ENCODE measurements at regions not wholly inside any gene's neighbourhood (a gene's known extent, or its start where the extent isn't known, plus 50 kb on each side); places are given as distances from the start of the nearest gene placed in this dataset.

GRCh38 chr16:82242201-82242600 is 72.2 kb upstream of the MPHOSPH6 start:
- H3K4me1 ChIP-seq (ENCODE audit: control insufficient read depth, extremely low read depth, insufficient read depth, low read length): no peaks in the 10 kb centered on the region
- no peak overlapping the region for H2AFZ ChIP-seq (ENCODE audit: low read length)
- no peak for DNase-seq (ENCODE audit: low read depth in 2 of 2)
- H3K9me3 ChIP-seq (ENCODE audit: control insufficient read depth, insufficient read depth, low read depth, low read length): no peaks in the 10 kb centered on the region
- H3K79me2 ChIP-seq (ENCODE audit: control insufficient read depth, insufficient read depth, low read length): no peaks in the 10 kb centered on the region
- TF ChIP-seq EZH2 (IDR thresholded peaks at IDR 0.05; ENCODE audit: low read length, missing control alignments): no peak
- TF ChIP-seq, protein P1, sequence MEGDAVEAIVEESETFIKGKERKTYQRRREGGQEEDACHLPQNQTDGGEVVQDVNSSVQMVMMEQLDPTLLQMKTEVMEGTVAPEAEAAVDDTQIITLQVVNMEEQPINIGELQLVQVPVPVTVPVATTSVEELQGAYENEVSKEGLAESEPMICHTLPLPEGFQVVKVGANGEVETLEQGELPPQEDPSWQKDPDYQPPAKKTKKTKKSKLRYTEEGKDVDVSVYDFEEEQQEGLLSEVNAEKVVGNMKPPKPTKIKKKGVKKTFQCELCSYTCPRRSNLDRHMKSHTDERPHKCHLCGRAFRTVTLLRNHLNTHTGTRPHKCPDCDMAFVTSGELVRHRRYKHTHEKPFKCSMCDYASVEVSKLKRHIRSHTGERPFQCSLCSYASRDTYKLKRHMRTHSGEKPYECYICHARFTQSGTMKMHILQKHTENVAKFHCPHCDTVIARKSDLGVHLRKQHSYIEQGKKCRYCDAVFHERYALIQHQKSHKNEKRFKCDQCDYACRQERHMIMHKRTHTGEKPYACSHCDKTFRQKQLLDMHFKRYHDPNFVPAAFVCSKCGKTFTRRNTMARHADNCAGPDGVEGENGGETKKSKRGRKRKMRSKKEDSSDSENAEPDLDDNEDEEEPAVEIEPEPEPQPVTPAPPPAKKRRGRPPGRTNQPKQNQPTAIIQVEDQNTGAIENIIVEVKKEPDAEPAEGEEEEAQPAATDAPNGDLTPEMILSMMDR (conservative IDR thresholded peaks at IDR 0.05 in 1 of 2, IDR thresholded peaks at IDR 0.05 in 1 of 2; ENCODE audit: low read depth in 1 of 2, low read length in 2 of 2): no peak
- H3K4me3 ChIP-seq (replicated peaks in 1 of 4; ENCODE audit: control extremely low read depth in 1 of 4, insufficient read depth in 1 of 4, low read depth in 3 of 4, low read length in 4 of 4): no peak overlapping the region
- no peaks in the 10 kb centered on the region for H4K20me1 ChIP-seq (ENCODE audit: control insufficient read depth, extremely low read depth, insufficient read depth, low read length)
- H3K36me3 ChIP-seq (ENCODE audit: control insufficient read depth, insufficient read depth, low read length): no peaks in the 10 kb centered on the region
- H3K27ac ChIP-seq (ENCODE audit: insufficient read depth, low read length): no peak overlapping the region
- no peak overlapping the region for H3K4me2 ChIP-seq (ENCODE audit: extremely low read depth, insufficient read depth, low read length)
- H3K27me3 ChIP-seq (ENCODE audit: control insufficient read depth, insufficient read depth, low read length): no peaks in the 10 kb centered on the region
- no peak overlapping the region for H3K9ac ChIP-seq (ENCODE audit: insufficient read depth, low read length)

- Histone ChIP-seq H2AFZ (ENCODE audit: low read length) (no peak overlapping the region), H3K36me3 (ENCODE audit: control insufficient read depth, insufficient read depth, low read length) (no peaks in the 10 kb centered on the region), H3K27me3 (ENCODE audit: control insufficient read depth, insufficient read depth, low read length) (no peaks in the 10 kb centered on the region), H3K79me2 (ENCODE audit: control insufficient read depth, insufficient read depth, low read length) (no peaks in the 10 kb centered on the region), H4K20me1 (ENCODE audit: control insufficient read depth, extremely low read depth, insufficient read depth, low read length) (no peaks in the 10 kb centered on the region), H3K9ac (ENCODE audit: insufficient read depth, low read length) (no peak overlapping the region), H3K4me3 (replicated peaks in 1 of 4; ENCODE audit: control extremely low read depth in 1 of 4, insufficient read depth in 1 of 4, low read depth in 3 of 4, low read length in 4 of 4) (no peak overlapping the region), H3K4me2 (ENCODE audit: extremely low read depth, insufficient read depth, low read length) (no peak overlapping the region), H3K4me1 (ENCODE audit: control insufficient read depth, extremely low read depth, insufficient read depth, low read length) (no peaks in the 10 kb centered on the region), H3K9me3 (ENCODE audit: control insufficient read depth, insufficient read depth, low read depth, low read length) (no peaks in the 10 kb centered on the region), H3K27ac (ENCODE audit: insufficient read depth, low read length) (no peak overlapping the region)
- TF ChIP-seq, protein P1 (conservative IDR thresholded peaks at IDR 0.05 in 1 of 2, IDR thresholded peaks at IDR 0.05 in 1 of 2; ENCODE audit: low read depth in 1 of 2, low read length in 2 of 2): no peak
- TF ChIP-seq EZH2 (IDR thresholded peaks at IDR 0.05; ENCODE audit: low read length, missing control alignments): no peak
- no peak for DNase-seq (ENCODE audit: low read depth in 2 of 2)
Measured at GRCh38 chr16:82241469-82242052, 71.5 kb upstream of the MPHOSPH6 start.

GRCh38 chr16:82240111-82240510 is 70.1 kb upstream of the MPHOSPH6 start:
- no peak overlapping the region for H3K4me2 ChIP-seq (ENCODE audit: extremely low read depth, insufficient read depth, low read length)
- no peak overlapping the region for H3K4me3 ChIP-seq (replicated peaks in 1 of 4; ENCODE audit: control extremely low read depth in 1 of 4, insufficient read depth in 1 of 4, low read depth in 3 of 4, low read length in 4 of 4)
- H3K9me3 ChIP-seq (ENCODE audit: control insufficient read depth, insufficient read depth, low read depth, low read length): no peaks in the 10 kb centered on the region
- DNase-seq (ENCODE audit: low read depth in 2 of 2): peak in 1 of 2 donors; percentile 25
- no peaks in the 10 kb centered on the region for H3K36me3 ChIP-seq (ENCODE audit: control insufficient read depth, insufficient read depth, low read length)
- no peaks in the 10 kb centered on the region for H3K79me2 ChIP-seq (ENCODE audit: control insufficient read depth, insufficient read depth, low read length)
- H3K9ac ChIP-seq (ENCODE audit: insufficient read depth, low read length): no peak overlapping the region
- no peaks in the 10 kb centered on the region for H3K4me1 ChIP-seq (ENCODE audit: control insufficient read depth, extremely low read depth, insufficient read depth, low read length)
- no peak overlapping the region for H2AFZ ChIP-seq (ENCODE audit: low read length)
- TF ChIP-seq, protein P1 (conservative IDR thresholded peaks at IDR 0.05 in 1 of 2, IDR thresholded peaks at IDR 0.05 in 1 of 2; ENCODE audit: low read depth in 1 of 2, low read length in 2 of 2): no peak
- TF ChIP-seq EZH2 (IDR thresholded peaks at IDR 0.05; ENCODE audit: low read length, missing control alignments): no peak
- no peaks in the 10 kb centered on the region for H4K20me1 ChIP-seq (ENCODE audit: control insufficient read depth, extremely low read depth, insufficient read depth, low read length)
- H3K27ac ChIP-seq (ENCODE audit: insufficient read depth, low read length): no peak overlapping the region
- H3K27me3 ChIP-seq (ENCODE audit: control insufficient read depth, insufficient read depth, low read length): no peaks in the 10 kb centered on the region

Data from fibroblast of lung (primary cell).